ENCODE measurements at regions not wholly inside any gene's neighbourhood (a gene's known extent, or its start where the extent isn't known, plus 50 kb on each side); places are given as distances from the start of the nearest gene placed in this dataset.
"Not testable (repeated sequence)": the region's sequence is repeated elsewhere in the genome, so short reads cannot be mapped to it uniquely, and the experiment has no call there.

GRCh38 chr16:88148078-88148477 lies 196.8 kb downstream of the BANP start:
- DNase-seq (ENCODE audit: low spot score), result not testable (repeated sequence)

GRCh38 chr16:88148682-88149081 lies 197.4 kb downstream of the BANP start:
- not testable (repeated sequence) for DNase-seq (ENCODE audit: low spot score)

- DNase-seq (ENCODE audit: low spot score), result not testable (repeated sequence)
These were observed 197.9 kb downstream of the BANP start for GRCh38 chr16:88149158-88149603.

- DNase-seq (ENCODE audit: low spot score), result not testable (repeated sequence)
These were observed 198.4 kb downstream of the BANP start for GRCh38 chr16:88149663-88150062.

- not testable (repeated sequence) for DNase-seq (ENCODE audit: low spot score)
These were observed 199.4 kb downstream of the BANP start for GRCh38 chr16:88150456-88151128.

- DNase-seq (ENCODE audit: low spot score), result not testable (repeated sequence)
These were observed 199.9 kb downstream of the BANP start for GRCh38 chr16:88151129-88151499.

- not testable (repeated sequence) for DNase-seq (ENCODE audit: low spot score)
These were observed 200.9 kb downstream of the BANP start for GRCh38 chr16:88151859-88152843.

GRCh38 chr16:88152879-88153278 lies 201.6 kb downstream of the BANP start:
- DNase-seq (ENCODE audit: low spot score), result not testable (repeated sequence)

GRCh38 chr16:88153516-88153915 lies 202.3 kb downstream of the BANP start:
- not testable (repeated sequence) for DNase-seq (ENCODE audit: low spot score)

GRCh38 chr16:88154886-88155285 lies 203.7 kb downstream of the BANP start:
- DNase-seq (ENCODE audit: low spot score), result not testable (repeated sequence)

GRCh38 chr16:88155681-88156080 lies 204.4 kb downstream of the BANP start:
- not testable (repeated sequence) for DNase-seq (ENCODE audit: low spot score)

- DNase-seq (ENCODE audit: low spot score), result not testable (repeated sequence)
These were observed 205.5 kb downstream of the BANP start for GRCh38 chr16:88156640-88157283.

- not testable (repeated sequence) for DNase-seq (ENCODE audit: low spot score)
These were observed 206.5 kb downstream of the BANP start for GRCh38 chr16:88157686-88158085.

- DNase-seq (ENCODE audit: low spot score), result not testable (repeated sequence)
These were observed 207.2 kb downstream of the BANP start for GRCh38 chr16:88158256-88159045.

GRCh38 chr16:88159046-88159896 lies 208.0 kb downstream of the BANP start:
- DNase-seq (ENCODE audit: low spot score), result not testable (repeated sequence)

- DNase-seq (ENCODE audit: low spot score), result not testable (repeated sequence)
These were observed 208.7 kb downstream of the BANP start for GRCh38 chr16:88159897-88160335.

- DNase-seq (ENCODE audit: low spot score), result not testable (repeated sequence)
These were observed 210.0 kb downstream of the BANP start for GRCh38 chr16:88161191-88161590.

GRCh38 chr16:88161623-88162275 lies 210.5 kb downstream of the BANP start:
- not testable (repeated sequence) for DNase-seq (ENCODE audit: low spot score)

GRCh38 chr16:88162778-88163177 lies 211.5 kb downstream of the BANP start:
- not testable (repeated sequence) for DNase-seq (ENCODE audit: low spot score)
